ENCODE measurements at regions not wholly inside any gene's neighbourhood (a gene's known extent, or its start where the extent isn't known, plus 50 kb on each side); places are given as distances from the start of the nearest gene placed in this dataset.

DNA sequence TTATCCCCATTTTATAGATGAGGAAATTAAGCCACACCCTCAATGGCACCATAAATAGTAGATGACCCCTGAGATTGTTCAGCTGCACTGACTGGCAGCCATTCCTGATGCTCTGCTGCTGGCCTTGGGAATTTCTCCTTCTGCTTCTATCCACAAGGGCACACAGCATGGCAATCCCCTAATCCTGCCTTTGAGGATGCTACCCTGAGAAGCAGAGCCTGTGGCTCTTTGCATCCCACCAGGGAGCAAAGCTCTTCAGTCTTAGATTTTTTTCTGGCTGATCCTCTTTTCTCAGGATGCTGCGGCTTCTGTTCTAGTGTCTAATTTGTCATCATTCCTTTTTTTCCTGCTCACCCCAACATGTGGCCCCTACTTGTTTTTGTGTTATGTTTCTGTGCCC lies 114.8 kb downstream of the TMX1 start:
- ChIA-PET CTCF (no interaction called here), POLR2A (no interaction called here)
- no peak for TF ChIP-seq ZNF571 (tag by site-specific recombination; IDR thresholded peaks at IDR 0.05)
- no peak for TF ChIP-seq ZNF155 (tag by site-specific recombination; IDR thresholded peaks at IDR 0.05)
- TF ChIP-seq, protein P1, sequence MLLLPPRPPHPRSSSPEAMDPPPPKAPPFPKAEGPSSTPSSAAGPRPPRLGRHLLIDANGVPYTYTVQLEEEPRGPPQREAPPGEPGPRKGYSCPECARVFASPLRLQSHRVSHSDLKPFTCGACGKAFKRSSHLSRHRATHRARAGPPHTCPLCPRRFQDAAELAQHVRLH (tag by site-specific recombination; IDR thresholded peaks at IDR 0.05) = no peak
- TF ChIP-seq ZNF24 (tag by site-specific recombination; IDR thresholded peaks at IDR 0.05) = no peak
- TF ChIP-seq ZNF791 (tag by site-specific recombination; IDR thresholded peaks at IDR 0.05) = no peak
- TF ChIP-seq ZNF677 (tag by site-specific recombination; IDR thresholded peaks at IDR 0.05) = no peak
- TF ChIP-seq ATF2 (tag by site-specific recombination; IDR thresholded peaks at IDR 0.05; ENCODE audit: low read depth) = no peak
- TF ChIP-seq ZNF16 (tag by site-specific recombination; IDR thresholded peaks at IDR 0.05; ENCODE audit: low read depth) = no peak
- no peak for TF ChIP-seq PRDM1 (tag by site-specific recombination; IDR thresholded peaks at IDR 0.05)
- no peak for TF ChIP-seq ZNF169 (tag by site-specific recombination; IDR thresholded peaks at IDR 0.05)
- no peak for TF ChIP-seq ZNF302 (tag by site-specific recombination; IDR thresholded peaks at IDR 0.05; ENCODE audit: low read depth)
- TF ChIP-seq ZNF324 (tag by site-specific recombination; IDR thresholded peaks at IDR 0.05) = no peak
- TF ChIP-seq, protein P2, sequence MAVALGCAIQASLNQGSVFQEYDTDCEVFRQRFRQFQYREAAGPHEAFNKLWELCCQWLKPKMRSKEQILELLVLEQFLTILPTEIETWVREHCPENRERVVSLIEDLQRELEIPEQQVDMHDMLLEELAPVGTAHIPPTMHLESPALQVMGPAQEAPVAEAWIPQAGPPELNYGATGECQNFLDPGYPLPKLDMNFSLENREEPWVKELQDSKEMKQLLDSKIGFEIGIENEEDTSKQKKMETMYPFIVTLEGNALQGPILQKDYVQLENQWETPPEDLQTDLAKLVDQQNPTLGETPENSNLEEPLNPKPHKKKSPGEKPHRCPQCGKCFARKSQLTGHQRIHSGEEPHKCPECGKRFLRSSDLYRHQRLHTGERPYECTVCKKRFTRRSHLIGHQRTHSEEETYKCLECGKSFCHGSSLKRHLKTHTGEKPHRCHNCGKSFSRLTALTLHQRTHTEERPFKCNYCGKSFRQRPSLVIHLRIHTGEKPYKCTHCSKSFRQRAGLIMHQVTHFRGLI (tag by site-specific recombination; IDR thresholded peaks at IDR 0.05) = no peak
- TF ChIP-seq ZNF133 (tag by site-specific recombination; IDR thresholded peaks at IDR 0.05) = no peak
- no peak for TF ChIP-seq ELK4 (IDR thresholded peaks at IDR 0.05; ENCODE audit: borderline replicate concordance, low read depth, low read length)
- TF ChIP-seq, protein P3, sequence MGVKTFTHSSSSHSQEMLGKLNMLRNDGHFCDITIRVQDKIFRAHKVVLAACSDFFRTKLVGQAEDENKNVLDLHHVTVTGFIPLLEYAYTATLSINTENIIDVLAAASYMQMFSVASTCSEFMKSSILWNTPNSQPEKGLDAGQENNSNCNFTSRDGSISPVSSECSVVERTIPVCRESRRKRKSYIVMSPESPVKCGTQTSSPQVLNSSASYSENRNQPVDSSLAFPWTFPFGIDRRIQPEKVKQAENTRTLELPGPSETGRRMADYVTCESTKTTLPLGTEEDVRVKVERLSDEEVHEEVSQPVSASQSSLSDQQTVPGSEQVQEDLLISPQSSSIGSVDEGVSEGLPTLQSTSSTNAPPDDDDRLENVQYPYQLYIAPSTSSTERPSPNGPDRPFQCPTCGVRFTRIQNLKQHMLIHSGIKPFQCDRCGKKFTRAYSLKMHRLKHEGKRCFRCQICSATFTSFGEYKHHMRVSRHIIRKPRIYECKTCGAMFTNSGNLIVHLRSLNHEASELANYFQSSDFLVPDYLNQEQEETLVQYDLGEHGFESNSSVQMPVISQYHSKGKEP (tag by site-specific recombination; IDR thresholded peaks at IDR 0.05) = no peak
- no peak for TF ChIP-seq ZNF707 (tag by site-specific recombination; IDR thresholded peaks at IDR 0.05)
- no peak for TF ChIP-seq ZNF544 (tag by site-specific recombination; IDR thresholded peaks at IDR 0.05)
- Histone ChIP-seq H3K4me3 (ENCODE audit: low read depth, low read length) (no peak overlapping the region), H3K9me3 (ENCODE audit: control insufficient read depth, insufficient read depth, low read depth, low read length) (no peaks in the 10 kb centered on the region), H3K27ac (ENCODE audit: extremely low read depth, low read depth, low read length) (no peak overlapping the region), H3K4me1 (ENCODE audit: control insufficient read depth, insufficient read depth, low read length) (no peaks in the 10 kb centered on the region), H3K36me3 (ENCODE audit: control insufficient read depth in 2 of 2, insufficient read depth in 1 of 2, low read length in 2 of 2) (no peaks in the 10 kb centered on the region)

DNA sequence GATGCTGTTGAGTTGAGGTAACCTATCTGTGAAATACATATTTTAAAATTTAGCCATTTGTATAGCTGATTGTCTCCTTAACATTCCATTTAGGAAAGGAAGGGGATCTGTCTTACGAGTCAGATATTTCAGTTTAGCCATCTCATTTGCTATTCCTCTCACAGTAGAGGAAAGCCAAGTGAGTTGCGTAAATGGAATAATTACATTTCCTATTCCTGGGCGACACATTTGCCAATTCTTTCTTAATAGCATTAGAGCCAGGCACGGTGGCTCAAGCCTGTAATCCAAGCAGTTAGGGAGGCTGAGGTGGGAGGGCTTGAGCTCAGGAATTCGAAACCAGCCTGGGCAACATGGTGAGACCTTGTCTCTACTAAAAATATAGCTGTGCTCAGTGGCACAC lies 116.3 kb downstream of the TMX1 start:
- H3K4me3 ChIP-seq (ENCODE audit: low read depth, low read length) = no peak overlapping the region
- H3K9me3 ChIP-seq (ENCODE audit: control insufficient read depth, insufficient read depth, low read depth, low read length) = no peaks in the 10 kb centered on the region
- no peak overlapping the region for H3K27ac ChIP-seq (ENCODE audit: extremely low read depth, low read depth, low read length)
- ChIA-PET CTCF (interaction anchor here (3.7 kb wide), 1 partner anchor 73 kb away, joined by 11 read pairs; no protein-coding TSS in a partner anchor), POLR2A (no interaction called here)
- no peaks in the 10 kb centered on the region for H3K4me1 ChIP-seq (ENCODE audit: control insufficient read depth, insufficient read depth, low read length)
- no peaks in the 10 kb centered on the region for H3K36me3 ChIP-seq (ENCODE audit: control insufficient read depth in 2 of 2, insufficient read depth in 1 of 2, low read length in 2 of 2)
- no peak for TF ChIP-seq ZFP69B (tag by site-specific recombination; IDR thresholded peaks at IDR 0.05)
- no peak for TF ChIP-seq ZNF621 (tag by site-specific recombination; IDR thresholded peaks at IDR 0.05)
- no peak for TF ChIP-seq ZNF585B (tag by site-specific recombination; IDR thresholded peaks at IDR 0.05)
- no peak for TF ChIP-seq ZNF416 (tag by site-specific recombination; IDR thresholded peaks at IDR 0.05)
- TF ChIP-seq ZBTB48 (tag by site-specific recombination; IDR thresholded peaks at IDR 0.05) = no peak
- no peak for TF ChIP-seq ZSCAN5A (tag by site-specific recombination; IDR thresholded peaks at IDR 0.05)
- TF ChIP-seq ZNF184 (tag by site-specific recombination; IDR thresholded peaks at IDR 0.05) = no peak
- TF ChIP-seq ZNF561 (tag by site-specific recombination; IDR thresholded peaks at IDR 0.05; ENCODE audit: borderline replicate concordance) = no peak
- no peak for TF ChIP-seq ZNF48 (tag by site-specific recombination; IDR thresholded peaks at IDR 0.05)
- TF ChIP-seq ZNF596 (tag by site-specific recombination; IDR thresholded peaks at IDR 0.05) = no peak
- TF ChIP-seq ZSCAN16 (tag by site-specific recombination; IDR thresholded peaks at IDR 0.05) = no peak
- TF ChIP-seq ZNF791 (tag by site-specific recombination; IDR thresholded peaks at IDR 0.05) = no peak
- TF ChIP-seq RBAK (tag by site-specific recombination; IDR thresholded peaks at IDR 0.05) = no peak
- TF ChIP-seq ZNF610 (tag by site-specific recombination; IDR thresholded peaks at IDR 0.05; ENCODE audit: borderline replicate concordance) = no peak
